Smooth muscle cell (in vitro differentiated cells): ENCODE measurements at regions not wholly inside any gene's neighbourhood (a gene's known extent, or its start where the extent isn't known, plus 50 kb on each side); places are given as distances from the start of the nearest gene placed in this dataset.

ENCODE experiments used
- DNase-seq: peaks from one replicate; lab custom pipeline; 2025; ENCODE audit not compliant: unreplicated experiment; lab: John Stamatoyannopoulos, UW
- H2AFZ ChIP-seq: fragments of 200-600 bp; sonication (generic); 2 replicates; pipeline ENCODE4 v1.6.0; 2016; ENCODE audit warnings: antibody characterized with exemption, low read depth, mild to moderate bottlenecking
- H3F3A ChIP-seq: fragments of 200-600 bp; sonication (generic); 2 replicates; pipeline ENCODE4 v1.6.0; 2017; ENCODE audit warnings: antibody characterized with exemption, low read depth
- H3K27ac ChIP-seq: fragments of 200-600 bp; sonication (generic); 2 replicates; pipeline ENCODE4 v1.5.1; 2016; ENCODE audit warnings: low read depth, mild to moderate bottlenecking
- H3K27me3 ChIP-seq: fragments of 200-600 bp; sonication (generic); 2 replicates; pipeline ENCODE4 v1.6.1; 2016; ENCODE audit warnings: low read depth, mild to moderate bottlenecking
- H3K36me3 ChIP-seq: fragments of 200-600 bp; sonication (generic); 2 replicates; pipeline ENCODE4 v1.5.1; 2016; ENCODE audit warnings: low read depth
- H3K4me1 ChIP-seq: fragments of 200-600 bp; sonication (generic); 2 replicates; pipeline ENCODE4 v1.5.1; 2016; ENCODE audit warnings: low read depth
- H3K4me2 ChIP-seq: fragments of 200-600 bp; sonication (generic); 2 replicates; pipeline ENCODE4 v1.6.0; 2016; ENCODE audit warnings: mild to moderate bottlenecking
- H3K4me3 ChIP-seq: fragments of 200-600 bp; sonication (generic); 2 replicates; pipeline ENCODE4 v1.5.1; 2016; ENCODE audit warnings: mild to moderate bottlenecking
- H3K79me2 ChIP-seq: fragments of 200-600 bp; sonication (generic); 2 replicates; pipeline ENCODE4 v1.6.0; 2016; ENCODE audit warnings: low read depth, mild to moderate bottlenecking
- H3K9ac ChIP-seq: fragments of 200-600 bp; sonication (generic); 2 replicates; pipeline ENCODE4 v1.6.0; 2016; ENCODE audit warnings: low read depth
- H3K9me3 ChIP-seq: fragments of 200-600 bp; sonication (generic); replicated peaks from 2 replicates; pipeline ENCODE4 v1.5.1; 2016; ENCODE audit warnings: low read depth
- H4K20me1 ChIP-seq: fragments of 200-600 bp; sonication (generic); 2 replicates; pipeline ENCODE4 v1.6.0; 2016; ENCODE audit warnings: low read depth
- CTCF ChIP-seq: fragments of 200-600 bp; sonication (generic); IDR thresholded peaks from 2 replicates; pipeline ENCODE4 v1.5.1; 2017; ENCODE audit warnings: borderline replicate concordance, mild to moderate bottlenecking, antibody characterized with exemption; ENCODE audit not compliant: insufficient read depth, poor library complexity, severe bottlenecking
- WGBS: methylation state at CpG from one replicate; pipeline ENCODE4 v1.1.7; 2016; ENCODE audit warnings: low lambda C conversion rate; 5-methylcytosine and 5-hydroxymethylcytosine counted together

- no peaks in the 10 kb centered on the region for H4K20me1 ChIP-seq
- no peak for TF ChIP-seq CTCF
These were observed 121.2 kb upstream of the RASGRP1 start for GRCh38 chr15:38685686-38686339.

GRCh38 chr15:38687340-38687739 is 122.7 kb upstream of the RASGRP1 start:
- Histone ChIP-seq H3K79me2 (no peaks in the 10 kb centered on the region), H2AFZ (no peak overlapping the region), H3K4me2 (peak overlapping the region; percentile 55), H3K4me3 (no peak overlapping the region), H3K36me3 (no peaks in the 10 kb centered on the region), H3K9ac (no peak overlapping the region), H3K9me3 (no peaks in the 10 kb centered on the region), H3K27ac (peak overlapping the region; percentile 48), H3K27me3 (no peaks in the 10 kb centered on the region), H3F3A (no peaks in the 10 kb centered on the region), H4K20me1 (no peaks in the 10 kb centered on the region), H3K4me1 (no peaks in the 10 kb centered on the region)
- DNase-seq, result no peak
- WGBS, result 26% methylated on average over 2 of the region's 2 CpGs
- no peak for TF ChIP-seq CTCF

More at GRCh38 chr15:38685686-38686339, 121.2 kb upstream of the RASGRP1 start:
- no peak for DNase-seq
- H3K9ac ChIP-seq, result no peak overlapping the region
- no peaks in the 10 kb centered on the region for H3K27me3 ChIP-seq
- no peaks in the 10 kb centered on the region for H3K79me2 ChIP-seq
- no peaks in the 10 kb centered on the region for H3K36me3 ChIP-seq
- no peaks in the 10 kb centered on the region for H3F3A ChIP-seq
- H2AFZ ChIP-seq, result no peak overlapping the region
- H3K9me3 ChIP-seq, result no peaks in the 10 kb centered on the region
- H3K4me3 ChIP-seq, result no peak overlapping the region
- H3K4me1 ChIP-seq, result no peaks in the 10 kb centered on the region
- 89% methylated on average over 4 of the region's 4 CpGs for WGBS
- H3K4me2 ChIP-seq, result no peak overlapping the region
- H3K27ac ChIP-seq, result no peak overlapping the region

- Histone ChIP-seq H3K79me2 (no peaks in the 10 kb centered on the region), H3K4me2 (peak overlapping the region; percentile 55), H3K4me1 (no peaks in the 10 kb centered on the region), H3K36me3 (no peaks in the 10 kb centered on the region), H3K9ac (no peak overlapping the region), H2AFZ (no peak overlapping the region), H3K9me3 (no peaks in the 10 kb centered on the region), H3K27ac (peak overlapping the region; percentile 48), H4K20me1 (no peaks in the 10 kb centered on the region), H3F3A (no peaks in the 10 kb centered on the region), H3K4me3 (no peak overlapping the region), H3K27me3 (no peaks in the 10 kb centered on the region)
- DNase-seq, result no peak
- 48% methylated on average over 7 of the region's 7 CpGs for WGBS
- no peak for TF ChIP-seq CTCF
These were observed 123.3 kb upstream of the RASGRP1 start for GRCh38 chr15:38687775-38688495.
